HG02571 (cell line): ENCODE measurements at regions not wholly inside any gene's neighbourhood (a gene's known extent, or its start where the extent isn't known, plus 50 kb on each side); places are given as distances from the start of the nearest gene placed in this dataset.

ENCODE experiments used
- ATAC-seq: cut with Tn5 transposase; IDR thresholded peaks from one replicate; pipeline ENCODE4 v1.9.1; 2021; ENCODE audit warnings: mild to moderate bottlenecking, moderate library complexity; ENCODE audit not compliant: unreplicated experiment

DNA sequence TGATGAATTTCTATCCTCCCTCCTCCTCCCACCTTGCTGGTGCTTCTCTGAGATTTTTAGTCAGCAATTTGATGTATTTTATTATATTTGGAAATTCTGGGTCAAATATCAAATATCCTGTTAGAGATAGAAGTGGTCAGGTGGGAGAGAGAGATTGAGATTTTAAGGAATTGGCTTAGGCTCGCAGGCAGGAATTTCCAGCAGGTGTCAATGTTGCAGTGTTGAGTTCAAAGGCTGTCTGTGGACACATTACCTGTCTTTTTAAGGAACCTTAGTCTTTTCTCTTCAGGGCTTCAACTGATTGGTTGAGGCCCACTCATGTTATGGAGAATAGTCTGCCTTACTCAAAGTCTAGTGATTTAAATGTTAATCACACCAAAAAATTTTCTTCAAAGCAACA lies 457.3 kb downstream of the FLRT2 start:
- ATAC-seq = no peak

- no peak for ATAC-seq
Observed at GRCh38 chr14:85978582-85979250, 448.8 kb downstream of the FLRT2 start.

- ATAC-seq = no peak
Observed at GRCh38 chr14:85974602-85975001, 444.7 kb downstream of the FLRT2 start.

GRCh38 chr14:85963486-85963885 lies 433.5 kb downstream of the FLRT2 start:
- ATAC-seq = no peak

DNA sequence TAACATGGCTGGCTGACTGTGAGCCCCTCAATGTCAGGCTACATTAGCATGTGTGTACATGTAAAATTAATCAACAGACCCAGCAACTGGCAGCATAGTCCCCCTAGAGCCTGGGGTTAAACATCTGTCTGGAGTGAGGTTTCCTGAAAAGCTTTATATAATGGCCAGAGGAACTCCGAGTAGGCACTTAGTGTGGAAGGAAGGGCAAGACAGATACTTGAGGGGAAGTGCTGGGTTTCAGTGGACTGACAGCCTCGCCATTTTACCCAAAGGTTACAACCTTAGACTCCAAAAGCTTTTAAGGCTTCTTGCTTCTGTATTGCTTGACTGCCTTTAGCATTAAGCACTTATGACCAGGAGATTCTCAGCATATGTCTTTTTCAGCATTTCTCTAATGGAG lies 430.8 kb downstream of the FLRT2 start:
- no peak for ATAC-seq

DNA sequence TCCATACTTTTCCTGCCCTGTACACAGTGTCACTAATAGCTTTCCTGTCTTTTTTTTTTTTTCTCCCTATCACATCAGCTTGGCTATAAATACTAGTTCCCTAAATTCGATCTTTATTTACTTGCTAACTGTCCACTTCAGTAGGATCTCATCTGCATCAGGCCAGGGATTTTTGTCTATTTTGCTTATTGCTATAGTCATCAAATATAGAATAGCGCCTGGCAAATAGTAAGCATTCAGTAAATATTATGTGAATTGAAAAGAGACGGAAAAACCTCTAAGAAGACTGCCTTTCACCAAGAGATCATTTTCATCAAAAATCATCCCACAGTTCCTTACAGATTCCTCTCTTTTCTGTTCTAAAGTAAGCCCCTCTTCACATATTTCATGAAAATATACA lies 429.1 kb downstream of the FLRT2 start:
- ATAC-seq = no peak

GRCh38 chr14:85958069-85958468 lies 428.1 kb downstream of the FLRT2 start:
- no peak for ATAC-seq

DNA sequence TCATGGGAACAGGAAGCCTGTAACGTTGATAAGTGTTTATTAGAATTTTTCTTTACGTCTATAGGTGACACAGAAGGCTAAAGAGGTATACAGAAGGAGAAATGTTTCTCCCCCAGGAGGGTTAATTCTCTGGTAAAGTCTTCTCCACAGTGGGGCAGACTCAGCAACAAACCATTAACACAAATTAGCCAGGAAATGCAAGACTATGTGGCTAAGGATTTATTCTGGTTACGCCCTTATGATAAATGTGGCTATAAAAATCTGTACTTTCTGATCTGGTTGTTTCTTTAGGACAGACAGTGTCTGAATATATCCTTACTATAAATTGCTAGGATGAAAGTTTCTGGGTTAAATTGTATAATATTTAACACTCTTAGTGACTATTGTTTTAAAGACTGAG lies 423.3 kb downstream of the FLRT2 start:
- ATAC-seq = no peak

DNA sequence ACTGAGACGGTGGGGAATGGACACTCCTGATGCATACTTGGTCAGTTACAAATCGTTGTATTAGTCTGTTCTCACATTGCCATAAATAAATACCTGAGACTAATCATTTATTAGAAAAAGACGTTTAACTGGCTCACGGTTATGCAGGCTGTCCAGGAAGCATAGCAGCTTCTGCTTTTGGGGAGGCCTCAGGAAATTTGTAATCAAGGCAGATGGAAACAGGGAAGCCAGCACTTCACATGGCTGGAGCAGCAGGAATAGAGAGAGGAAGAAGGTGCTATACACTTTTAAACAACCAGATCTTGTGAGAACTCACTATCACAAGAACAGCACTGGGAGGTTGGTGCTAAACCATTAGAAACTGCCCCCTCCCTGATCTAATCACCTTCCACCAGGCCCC lies 418.2 kb downstream of the FLRT2 start:
- ATAC-seq = no peak

DNA sequence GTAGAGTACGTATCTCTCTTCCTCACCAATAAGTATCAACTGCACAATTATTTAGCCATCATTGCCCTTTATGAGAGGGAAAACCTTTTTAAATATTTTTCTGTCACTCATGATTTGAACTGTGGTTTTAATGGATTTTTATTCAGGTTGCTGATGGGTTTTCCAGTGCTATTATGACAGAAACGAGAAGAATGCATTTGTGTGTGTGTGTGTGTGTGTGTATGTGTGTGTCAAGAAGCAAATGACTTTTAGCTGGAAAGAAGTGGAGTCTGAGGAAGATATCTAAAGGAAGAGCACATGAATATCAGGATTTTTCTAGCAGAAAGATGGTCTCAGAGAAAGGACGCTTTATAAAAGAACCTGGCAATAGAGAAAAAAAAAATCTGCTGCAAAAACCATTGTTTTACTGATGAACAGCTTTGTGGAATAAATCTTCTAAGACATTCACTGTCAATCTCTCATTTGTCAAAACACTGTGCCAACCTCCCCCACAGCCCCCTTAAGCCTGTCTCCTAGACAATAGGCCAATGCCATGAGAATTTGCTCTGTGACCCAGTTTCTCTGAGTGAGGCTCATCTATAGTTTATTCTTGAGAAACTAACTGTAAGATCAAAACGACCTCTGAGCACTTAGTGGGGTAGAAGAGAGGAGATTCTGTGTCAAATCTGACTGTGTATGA lies 417.7 kb downstream of the FLRT2 start:
- ATAC-seq = no peak

DNA sequence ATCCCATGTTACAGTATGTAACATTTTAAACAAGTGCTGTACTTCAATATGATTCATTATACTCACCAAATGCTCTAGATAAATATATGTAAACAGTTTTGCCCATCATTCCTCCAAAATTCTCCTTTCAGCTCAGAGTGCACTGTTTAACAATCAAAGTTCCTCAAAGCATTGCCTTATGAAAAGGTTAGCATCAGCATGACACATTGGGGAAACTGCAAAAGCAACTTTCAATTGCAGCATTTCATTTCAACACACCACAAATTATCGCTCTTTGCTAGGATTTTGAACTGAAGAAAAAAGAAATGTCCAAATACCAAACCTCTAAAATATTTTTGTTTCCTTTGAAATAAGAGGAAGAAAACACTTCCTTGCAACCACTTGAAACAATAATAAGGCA lies 413.2 kb downstream of the FLRT2 start:
- ATAC-seq = no peak

DNA sequence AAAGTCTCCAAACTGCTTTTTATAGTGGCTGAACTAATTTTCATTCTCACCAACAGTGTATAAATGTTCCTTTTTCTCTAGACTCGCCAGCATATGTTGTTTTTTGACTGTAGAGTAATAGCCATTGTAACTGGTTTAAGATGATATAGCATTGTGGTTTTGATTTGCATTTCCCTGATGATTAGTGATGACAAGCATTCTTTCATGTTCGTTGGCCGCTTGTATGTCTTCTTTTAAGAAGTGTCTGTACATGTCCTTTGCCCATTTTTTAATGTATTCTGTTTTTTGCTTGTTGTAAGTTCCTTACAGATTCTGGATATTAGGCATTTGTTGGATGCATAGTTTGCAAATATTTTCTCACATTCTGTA lies 404.9 kb downstream of the FLRT2 start:
- peak; percentile 38 for ATAC-seq

- peak; percentile 89 for ATAC-seq
Observed at GRCh38 chr14:85934123-85934885, 404.4 kb downstream of the FLRT2 start.

- no peak for ATAC-seq
Observed at GRCh38 chr14:85921241-85921640, 391.3 kb downstream of the FLRT2 start.

DNA sequence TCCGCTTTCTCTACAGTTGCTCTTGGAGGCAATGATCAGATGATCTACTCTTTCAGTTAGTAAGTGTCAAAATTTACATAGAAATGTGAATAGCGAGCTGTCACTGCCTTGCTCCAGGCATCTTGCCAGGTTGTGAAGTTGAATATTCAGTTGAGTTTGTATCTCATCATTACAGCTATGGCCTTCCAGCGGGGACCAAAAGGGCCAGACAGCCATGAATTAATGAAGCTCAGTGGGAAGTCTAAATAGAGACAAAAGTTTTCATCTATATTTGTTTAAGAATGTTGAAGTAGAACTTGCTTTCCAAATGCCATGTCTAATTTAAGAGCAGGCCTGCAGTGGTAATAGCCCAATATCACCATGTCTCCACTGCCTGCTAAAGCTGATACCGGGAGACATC lies 387.8 kb downstream of the FLRT2 start:
- no peak for ATAC-seq

- no peak for ATAC-seq
Observed at GRCh38 chr14:85915711-85916110, 385.8 kb downstream of the FLRT2 start.

DNA sequence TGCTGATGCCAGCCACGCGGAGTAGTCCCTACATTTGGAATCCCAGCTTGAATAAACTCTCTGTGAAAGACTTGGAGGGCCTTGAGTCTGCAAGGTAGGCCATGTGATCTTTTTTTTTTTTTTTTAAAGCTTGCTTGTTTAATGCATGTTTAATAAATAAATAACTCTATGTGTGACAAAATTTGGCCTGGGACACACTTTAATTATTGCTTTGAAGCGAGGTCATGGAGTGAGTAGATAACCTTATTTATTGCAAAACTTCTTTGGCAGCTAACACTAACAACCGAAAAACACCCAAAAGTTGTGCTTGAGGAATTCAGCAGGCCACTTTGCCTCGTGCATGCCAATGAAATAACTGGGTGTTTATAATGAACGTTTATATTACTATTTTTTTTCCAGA lies 382.2 kb downstream of the FLRT2 start:
- ATAC-seq = no peak

- no peak for ATAC-seq
Observed at GRCh38 chr14:85911044-85911443, 381.1 kb downstream of the FLRT2 start.

DNA sequence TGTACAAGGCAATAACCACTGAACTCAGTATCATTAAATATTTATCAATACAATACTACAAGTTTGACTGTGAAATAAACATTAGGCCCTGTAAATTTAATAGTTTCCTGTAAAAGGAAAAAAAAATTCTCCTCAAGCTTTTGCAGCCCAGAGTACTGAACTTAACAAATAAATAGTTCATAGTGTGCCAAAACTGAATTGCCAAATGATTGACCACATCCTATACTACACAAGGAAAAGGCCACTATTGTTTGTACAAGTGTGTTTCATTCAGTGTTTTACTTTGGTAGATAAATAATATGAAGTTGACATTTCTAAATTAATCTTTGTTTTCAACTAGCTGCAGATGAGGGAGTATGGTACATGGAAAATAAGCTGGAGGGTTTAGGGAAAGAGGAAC lies 379.6 kb downstream of the FLRT2 start:
- no peak for ATAC-seq

DNA sequence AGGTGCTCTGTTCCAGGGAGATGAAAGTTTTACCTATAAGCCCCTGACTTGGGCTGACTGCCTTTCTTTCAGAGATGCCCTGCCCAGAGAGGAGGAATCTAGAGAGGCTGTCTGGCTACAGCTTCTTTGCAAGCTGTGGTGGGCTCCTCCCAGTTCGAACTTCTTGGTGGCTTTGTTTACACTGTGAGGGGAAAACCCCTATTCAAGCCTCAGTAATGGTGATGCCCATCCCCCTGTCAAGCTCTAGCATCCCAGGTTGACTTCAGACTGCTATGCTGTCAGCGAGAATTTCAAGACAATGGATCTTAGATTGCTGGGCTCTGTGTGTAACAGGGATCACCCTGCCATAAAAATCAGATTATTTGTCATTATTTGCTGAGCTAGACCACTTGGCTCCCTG lies 377.6 kb downstream of the FLRT2 start:
- no peak for ATAC-seq

DNA sequence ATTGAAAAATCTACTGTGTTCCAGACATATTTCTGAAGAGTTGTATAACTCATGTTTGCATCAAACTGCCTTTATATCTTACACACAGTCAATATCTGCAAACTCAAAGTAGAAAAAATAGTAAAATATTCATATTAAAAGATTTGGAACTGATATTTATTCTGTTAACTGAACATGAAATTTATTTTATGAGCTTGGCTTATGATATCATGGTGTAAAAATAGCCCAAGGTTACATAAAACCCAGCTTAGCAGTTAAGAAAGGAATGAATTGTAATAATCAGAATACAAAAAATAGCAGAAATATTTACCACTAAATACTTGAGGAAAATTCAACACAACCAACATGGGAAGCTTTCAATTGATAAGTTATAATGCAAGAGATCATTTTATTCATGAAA lies 367.9 kb downstream of the FLRT2 start:
- ATAC-seq = no peak

- no peak for ATAC-seq
Observed at GRCh38 chr14:85895603-85896002, 365.7 kb downstream of the FLRT2 start.
